HL-60 (cell line): ENCODE measurements at regions not wholly inside any gene's neighbourhood (a gene's known extent, or its start where the extent isn't known, plus 50 kb on each side); places are given as distances from the start of the nearest gene placed in this dataset.

ENCODE experiments used
- DNase-seq, 2 experiments: peaks; one replicate each; pipeline ENCODE4 v3.0.0-alpha.2; 2010 to 2020; ENCODE audit warnings: low read depth in 1 of 2, low spot score in 1 of 2
- H3K27ac ChIP-seq: fragments of 250-450 bp; sonication (Bioruptor Pico); replicated peaks from 2 replicates; pipeline ENCODE4 v1.5.1; 2020; ENCODE audit warnings: mild to moderate bottlenecking, moderate library complexity
- H3K27me3 ChIP-seq: fragments of 250-450 bp; sonication (Bioruptor Pico); 2 replicates; pipeline ENCODE4 v1.5.1; 2021; ENCODE audit warnings: mild to moderate bottlenecking, moderate library complexity; ENCODE audit not compliant: insufficient read depth, poor library complexity, severe bottlenecking
- H3K4me3 ChIP-seq: replicated peaks from 2 replicates; pipeline ENCODE4 v1.5.1; 2011; ENCODE audit warnings: mild to moderate bottlenecking, control low read depth, low read length; ENCODE audit not compliant: insufficient read depth
- GABPA ChIP-seq: IDR thresholded peaks from 2 replicates; pipeline ENCODE4 v1.6.1; 2012; ENCODE audit warnings: low read depth
- POLR2AphosphoS5 ChIP-seq: IDR thresholded peaks from 2 replicates; pipeline ENCODE4 v1.6.1; 2012; ENCODE audit warnings: low read depth
- SPI1 ChIP-seq: IDR thresholded peaks from 2 replicates; pipeline ENCODE4 v1.6.1; 2012; ENCODE audit warnings: low read depth, mild to moderate bottlenecking, borderline replicate concordance
- TF ChIP-seq, protein P1 (sequence below): IDR thresholded peaks from one replicate; pipeline ENCODE4 v1.5.1; 2011; ENCODE audit warnings: low read length, control low read depth, inconsistent platforms; ENCODE audit not compliant: insufficient read depth
- TF ChIP-seq, protein P2 (sequence below): IDR thresholded peaks from 2 replicates; pipeline ENCODE4 v1.6.1; 2012; ENCODE audit warnings: low read depth; ENCODE audit not compliant: insufficient replicate concordance

DNA sequence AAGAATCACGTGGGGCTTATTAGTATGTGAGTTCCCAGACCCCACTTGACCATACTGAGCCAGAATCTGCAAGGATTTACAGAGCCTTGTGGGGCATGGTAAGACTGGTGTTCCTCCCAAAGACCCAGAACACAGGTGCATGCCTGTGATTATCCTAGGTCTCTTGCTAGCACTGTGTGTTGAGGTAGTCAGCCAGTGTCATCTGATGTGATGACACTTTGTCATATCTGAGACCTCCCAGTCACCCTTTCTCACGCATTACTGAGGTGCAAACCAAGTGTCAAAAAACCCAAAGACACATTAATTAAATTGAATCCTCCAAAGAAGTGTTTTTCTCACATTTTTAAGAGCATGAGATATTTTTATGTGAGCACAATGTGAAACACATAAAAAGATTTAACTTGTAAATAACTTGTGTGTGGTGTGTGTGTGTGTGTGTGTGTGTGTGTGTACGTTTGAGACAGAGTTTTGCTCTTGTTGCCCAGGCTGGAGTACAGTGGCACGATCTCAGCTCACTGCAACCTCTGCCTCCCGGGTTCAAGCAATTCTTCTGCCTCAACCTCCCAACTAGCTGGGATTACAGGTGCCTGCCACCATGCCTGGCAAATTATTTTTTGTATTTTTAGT is 162.0 kb upstream of the PRPS1L1 start:
- Histone ChIP-seq H3K4me3 (no peak overlapping the region), H3K27ac (no peak overlapping the region), H3K27me3 (no peaks in the 10 kb centered on the region)
- TF ChIP-seq SPI1 = no peak
- TF ChIP-seq GABPA = no peak
- TF ChIP-seq, protein P1, sequence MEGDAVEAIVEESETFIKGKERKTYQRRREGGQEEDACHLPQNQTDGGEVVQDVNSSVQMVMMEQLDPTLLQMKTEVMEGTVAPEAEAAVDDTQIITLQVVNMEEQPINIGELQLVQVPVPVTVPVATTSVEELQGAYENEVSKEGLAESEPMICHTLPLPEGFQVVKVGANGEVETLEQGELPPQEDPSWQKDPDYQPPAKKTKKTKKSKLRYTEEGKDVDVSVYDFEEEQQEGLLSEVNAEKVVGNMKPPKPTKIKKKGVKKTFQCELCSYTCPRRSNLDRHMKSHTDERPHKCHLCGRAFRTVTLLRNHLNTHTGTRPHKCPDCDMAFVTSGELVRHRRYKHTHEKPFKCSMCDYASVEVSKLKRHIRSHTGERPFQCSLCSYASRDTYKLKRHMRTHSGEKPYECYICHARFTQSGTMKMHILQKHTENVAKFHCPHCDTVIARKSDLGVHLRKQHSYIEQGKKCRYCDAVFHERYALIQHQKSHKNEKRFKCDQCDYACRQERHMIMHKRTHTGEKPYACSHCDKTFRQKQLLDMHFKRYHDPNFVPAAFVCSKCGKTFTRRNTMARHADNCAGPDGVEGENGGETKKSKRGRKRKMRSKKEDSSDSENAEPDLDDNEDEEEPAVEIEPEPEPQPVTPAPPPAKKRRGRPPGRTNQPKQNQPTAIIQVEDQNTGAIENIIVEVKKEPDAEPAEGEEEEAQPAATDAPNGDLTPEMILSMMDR = no peak
- TF ChIP-seq, protein P2, sequence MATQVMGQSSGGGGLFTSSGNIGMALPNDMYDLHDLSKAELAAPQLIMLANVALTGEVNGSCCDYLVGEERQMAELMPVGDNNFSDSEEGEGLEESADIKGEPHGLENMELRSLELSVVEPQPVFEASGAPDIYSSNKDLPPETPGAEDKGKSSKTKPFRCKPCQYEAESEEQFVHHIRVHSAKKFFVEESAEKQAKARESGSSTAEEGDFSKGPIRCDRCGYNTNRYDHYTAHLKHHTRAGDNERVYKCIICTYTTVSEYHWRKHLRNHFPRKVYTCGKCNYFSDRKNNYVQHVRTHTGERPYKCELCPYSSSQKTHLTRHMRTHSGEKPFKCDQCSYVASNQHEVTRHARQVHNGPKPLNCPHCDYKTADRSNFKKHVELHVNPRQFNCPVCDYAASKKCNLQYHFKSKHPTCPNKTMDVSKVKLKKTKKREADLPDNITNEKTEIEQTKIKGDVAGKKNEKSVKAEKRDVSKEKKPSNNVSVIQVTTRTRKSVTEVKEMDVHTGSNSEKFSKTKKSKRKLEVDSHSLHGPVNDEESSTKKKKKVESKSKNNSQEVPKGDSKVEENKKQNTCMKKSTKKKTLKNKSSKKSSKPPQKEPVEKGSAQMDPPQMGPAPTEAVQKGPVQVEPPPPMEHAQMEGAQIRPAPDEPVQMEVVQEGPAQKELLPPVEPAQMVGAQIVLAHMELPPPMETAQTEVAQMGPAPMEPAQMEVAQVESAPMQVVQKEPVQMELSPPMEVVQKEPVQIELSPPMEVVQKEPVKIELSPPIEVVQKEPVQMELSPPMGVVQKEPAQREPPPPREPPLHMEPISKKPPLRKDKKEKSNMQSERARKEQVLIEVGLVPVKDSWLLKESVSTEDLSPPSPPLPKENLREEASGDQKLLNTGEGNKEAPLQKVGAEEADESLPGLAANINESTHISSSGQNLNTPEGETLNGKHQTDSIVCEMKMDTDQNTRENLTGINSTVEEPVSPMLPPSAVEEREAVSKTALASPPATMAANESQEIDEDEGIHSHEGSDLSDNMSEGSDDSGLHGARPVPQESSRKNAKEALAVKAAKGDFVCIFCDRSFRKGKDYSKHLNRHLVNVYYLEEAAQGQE = no peak
- TF ChIP-seq POLR2AphosphoS5 = no peak
- DNase-seq = no peak

DNA sequence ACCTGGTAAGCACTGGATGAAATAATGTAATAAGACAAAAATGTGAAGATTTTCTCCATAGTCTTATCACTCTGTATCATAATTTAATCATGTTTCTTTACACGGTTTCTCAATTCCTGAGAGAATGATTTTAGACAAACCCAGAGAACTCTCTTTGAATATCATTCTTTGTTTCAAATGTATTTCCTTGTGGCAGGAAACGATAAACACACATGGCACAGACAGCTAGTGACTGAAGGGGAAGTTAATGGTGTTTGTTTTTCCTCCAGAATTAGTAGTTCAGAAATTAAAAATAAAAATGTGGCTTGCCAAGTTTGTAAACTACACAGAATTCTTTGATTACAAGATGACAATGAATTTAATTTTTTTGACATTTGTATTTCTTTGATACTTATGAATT is 163.7 kb upstream of the PRPS1L1 start:
- TF ChIP-seq, protein P2 = no peak
- TF ChIP-seq POLR2AphosphoS5 = no peak
- H3K27me3 ChIP-seq = no peaks in the 10 kb centered on the region
- no peak overlapping the region for H3K27ac ChIP-seq
- DNase-seq = no peak
- no peak overlapping the region for H3K4me3 ChIP-seq

DNA sequence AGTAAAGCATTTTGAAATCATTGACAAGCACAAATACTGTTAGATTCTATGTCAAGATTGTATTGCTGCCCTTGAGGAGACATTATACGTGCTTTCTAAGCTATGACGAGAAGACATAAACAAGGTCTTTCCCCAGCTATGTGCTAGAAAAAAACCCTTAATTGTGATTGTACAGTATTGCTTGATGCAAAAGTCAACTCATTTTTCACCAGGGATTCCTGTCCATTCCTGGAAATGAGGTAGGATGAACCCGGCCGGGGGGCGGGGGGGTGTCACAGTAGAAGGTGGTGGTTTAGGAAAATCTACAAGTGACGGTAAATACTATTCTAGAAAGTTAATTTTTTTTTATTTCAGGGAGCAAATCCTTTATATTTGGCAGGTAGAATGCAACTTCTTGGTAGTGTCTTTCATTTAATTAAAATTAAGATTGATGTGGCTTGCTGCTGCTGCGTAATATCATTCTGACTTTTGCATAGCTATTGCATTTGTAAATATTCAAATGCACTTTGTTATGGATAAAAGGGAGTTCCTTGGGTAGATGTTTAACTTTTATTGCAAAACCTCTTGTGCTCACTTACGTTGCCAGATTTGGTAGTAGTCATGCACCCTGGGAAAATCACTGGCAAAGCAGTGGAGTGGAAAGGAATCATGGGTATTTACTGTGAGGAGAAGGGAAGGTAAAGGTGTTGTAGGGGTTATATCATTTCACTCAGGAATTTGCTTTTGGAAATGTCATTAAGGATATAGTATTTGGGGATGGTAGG is 164.4 kb upstream of the PRPS1L1 start:
- no peak overlapping the region for H3K27ac ChIP-seq
- H3K4me3 ChIP-seq = no peak overlapping the region
- TF ChIP-seq, protein P1 = no peak
- TF ChIP-seq GABPA = no peak
- TF ChIP-seq, protein P2 = no peak
- TF ChIP-seq POLR2AphosphoS5 = no peak
- TF ChIP-seq SPI1 = no peak
- no peaks in the 10 kb centered on the region for H3K27me3 ChIP-seq
- DNase-seq = no peak
